PC-9 (cell line): ENCODE measurements at regions not wholly inside any gene's neighbourhood (a gene's known extent, or its start where the extent isn't known, plus 50 kb on each side); places are given as distances from the start of the nearest gene placed in this dataset.

Experiments
- BruUV-seq: library from RNA; stranded (reverse); fragments of 400-500 nt; replicated peaks from 2 replicates; lab custom pipeline; 2021; lab: Mats Ljungman, UMichigan
- CTCF ChIA-PET: fragments of 300-600 bp; sonication (Branson Sonifier 250); formaldehyde crosslinking; loops from one replicate; lab custom pipeline; 2022; ENCODE audit warnings: antibody characterized with exemption; lab: Charles Lee
- POLR2A ChIA-PET: fragments of 300-600 bp; sonication (Branson Sonifier 250); formaldehyde crosslinking; loops from one replicate; lab custom pipeline; 2022; ENCODE audit warnings: antibody characterized with exemption; ENCODE audit not compliant: unreplicated experiment; lab: Charles Lee
- DNase-seq, 2 experiments: peaks; one replicate each; pipeline versions ENCODE4 v3.0.0 to v3.0.0-alpha.2; 2015 to 2022; ENCODE audit warnings: mixed read lengths in 1 of 2
- H2AFZ ChIP-seq: fragments of 200-600 bp; sonication (generic); 2 replicates; pipeline ENCODE4 v1.8.1; 2017; ENCODE audit warnings: antibody characterized with exemption
- H3F3A ChIP-seq: fragments of 200-600 bp; sonication (generic); 2 replicates; pipeline ENCODE4 v1.8.1; 2017; ENCODE audit warnings: antibody characterized with exemption, mild to moderate bottlenecking, low read depth; ENCODE audit not compliant: insufficient read depth
- H3K27ac ChIP-seq: fragments of 200-600 bp; sonication (generic); 2 replicates; pipeline ENCODE4 v1.6.1; 2016; ENCODE audit warnings: mixed run types
- H3K27me3 ChIP-seq: fragments of 200-600 bp; sonication (generic); 2 replicates; pipeline ENCODE4 v1.6.1; 2016; ENCODE audit warnings: low read depth, mixed run types; ENCODE audit not compliant: insufficient read depth
- H3K36me3 ChIP-seq: fragments of 200-600 bp; sonication (generic); 2 replicates; pipeline ENCODE4 v1.6.1; 2016; ENCODE audit warnings: low read depth, mixed run types
- H3K4me1 ChIP-seq: fragments of 200-600 bp; sonication (generic); replicated peaks from 2 replicates; pipeline ENCODE4 v1.6.1; 2016; ENCODE audit warnings: mixed run types; ENCODE audit not compliant: insufficient read depth
- H3K4me2 ChIP-seq: fragments of 200-600 bp; sonication (generic); 2 replicates; pipeline ENCODE4 v1.6.1; 2017; ENCODE audit warnings: mixed run types
- H3K4me3 ChIP-seq: fragments of 200-600 bp; sonication (generic); 2 replicates; pipeline ENCODE4 v1.6.1; 2016; ENCODE audit warnings: mixed run types
- H3K79me2 ChIP-seq: fragments of 200-600 bp; sonication (generic); 2 replicates; pipeline ENCODE4 v1.6.1; 2017; ENCODE audit warnings: low read depth, mixed run types
- H3K9me2 ChIP-seq: fragments of 200-600 bp; sonication (generic); 2 replicates; pipeline ENCODE4 v1.8.1; 2017; ENCODE audit warnings: mild to moderate bottlenecking; ENCODE audit not compliant: insufficient read depth
- H3K9me3 ChIP-seq: fragments of 200-600 bp; sonication (generic); 2 replicates; pipeline ENCODE4 v1.8.1; 2016; ENCODE audit warnings: low read depth; ENCODE audit not compliant: insufficient read depth
- H4K20me1 ChIP-seq: fragments of 200-600 bp; sonication (generic); 2 replicates; pipeline ENCODE4 v1.8.1; 2017; ENCODE audit not compliant: insufficient read depth
- EZH2 ChIP-seq: fragments of 200-600 bp; sonication (generic); IDR thresholded peaks from 2 replicates; pipeline ENCODE4 v1.8.0; 2017; ENCODE audit warnings: antibody characterized with exemption, low read depth
- intact Hi-C: fragments of 100-400 bp; cut with micrococcal nuclease; formaldehyde crosslinking; loops from one replicate; pipeline ENCODE4 v1.10.0; 2022; ENCODE audit not compliant: unreplicated experiment
- TF ChIP-seq, protein P1 (sequence below): fragments of 200-600 bp; sonication (generic); conservative IDR thresholded peaks from 2 replicates; pipeline ENCODE4 v1.6.1; 2017; ENCODE audit warnings: mixed run types, antibody characterized with exemption, mild to moderate bottlenecking, moderate library complexity

DNA sequence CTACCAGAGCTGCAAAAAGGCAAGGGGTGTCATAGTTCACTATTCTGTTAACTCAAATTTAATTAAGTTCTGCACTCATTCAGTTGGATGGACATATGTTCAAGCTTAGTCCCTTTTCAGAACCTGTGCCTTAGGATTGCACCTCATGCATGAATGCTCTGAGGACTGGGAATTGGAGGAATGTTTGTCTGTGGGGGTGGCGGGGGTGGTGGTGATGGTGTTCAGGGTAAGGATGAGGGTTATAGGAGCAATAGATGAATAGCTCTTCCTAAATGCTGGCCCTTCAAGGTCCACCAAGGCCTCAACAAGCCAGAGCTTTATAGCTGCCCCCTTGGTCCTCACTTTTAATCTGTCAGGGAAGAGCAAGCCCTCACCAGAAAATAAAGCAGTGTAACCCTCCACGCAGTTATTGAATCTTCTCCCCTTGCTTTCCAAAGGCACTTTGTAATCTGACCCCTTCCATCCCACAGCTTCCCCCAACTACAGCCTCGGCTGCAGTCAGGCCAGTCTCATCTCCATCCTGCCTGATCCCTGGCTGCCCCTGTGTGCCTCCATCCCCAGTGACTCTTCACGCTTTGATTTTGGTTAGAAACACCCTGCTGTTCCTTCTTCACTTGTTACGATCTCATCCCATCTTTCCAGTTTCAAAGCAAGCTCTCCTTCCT, 221.6 kb upstream of the LMCD1 start:
- Histone ChIP-seq H3K27ac (no peak overlapping the region), H3K4me2 (no peak overlapping the region), H3K79me2 (no peaks in the 10 kb centered on the region), H3K36me3 (no peaks in the 10 kb centered on the region), H3K27me3 (no peaks in the 10 kb centered on the region), H3K4me3 (no peak overlapping the region), H3K4me1 (no peaks in the 10 kb centered on the region), H3K9me2 (no peaks in the 10 kb centered on the region; the same call in 1 of the 2 replicates), H4K20me1 (no peaks in the 10 kb centered on the region), H2AFZ (no peak overlapping the region), H3F3A (no peaks in the 10 kb centered on the region), H3K9me3 (no peaks in the 10 kb centered on the region)
- TF ChIP-seq, protein P1, sequence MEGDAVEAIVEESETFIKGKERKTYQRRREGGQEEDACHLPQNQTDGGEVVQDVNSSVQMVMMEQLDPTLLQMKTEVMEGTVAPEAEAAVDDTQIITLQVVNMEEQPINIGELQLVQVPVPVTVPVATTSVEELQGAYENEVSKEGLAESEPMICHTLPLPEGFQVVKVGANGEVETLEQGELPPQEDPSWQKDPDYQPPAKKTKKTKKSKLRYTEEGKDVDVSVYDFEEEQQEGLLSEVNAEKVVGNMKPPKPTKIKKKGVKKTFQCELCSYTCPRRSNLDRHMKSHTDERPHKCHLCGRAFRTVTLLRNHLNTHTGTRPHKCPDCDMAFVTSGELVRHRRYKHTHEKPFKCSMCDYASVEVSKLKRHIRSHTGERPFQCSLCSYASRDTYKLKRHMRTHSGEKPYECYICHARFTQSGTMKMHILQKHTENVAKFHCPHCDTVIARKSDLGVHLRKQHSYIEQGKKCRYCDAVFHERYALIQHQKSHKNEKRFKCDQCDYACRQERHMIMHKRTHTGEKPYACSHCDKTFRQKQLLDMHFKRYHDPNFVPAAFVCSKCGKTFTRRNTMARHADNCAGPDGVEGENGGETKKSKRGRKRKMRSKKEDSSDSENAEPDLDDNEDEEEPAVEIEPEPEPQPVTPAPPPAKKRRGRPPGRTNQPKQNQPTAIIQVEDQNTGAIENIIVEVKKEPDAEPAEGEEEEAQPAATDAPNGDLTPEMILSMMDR, result no peak
- TF ChIP-seq EZH2, result no peak
- no TSS peak for BruUV-seq
- intact Hi-C loops, result no loop called here
- ChIA-PET CTCF (no interaction called here), POLR2A (no interaction called here)
- no peak for DNase-seq

DNA sequence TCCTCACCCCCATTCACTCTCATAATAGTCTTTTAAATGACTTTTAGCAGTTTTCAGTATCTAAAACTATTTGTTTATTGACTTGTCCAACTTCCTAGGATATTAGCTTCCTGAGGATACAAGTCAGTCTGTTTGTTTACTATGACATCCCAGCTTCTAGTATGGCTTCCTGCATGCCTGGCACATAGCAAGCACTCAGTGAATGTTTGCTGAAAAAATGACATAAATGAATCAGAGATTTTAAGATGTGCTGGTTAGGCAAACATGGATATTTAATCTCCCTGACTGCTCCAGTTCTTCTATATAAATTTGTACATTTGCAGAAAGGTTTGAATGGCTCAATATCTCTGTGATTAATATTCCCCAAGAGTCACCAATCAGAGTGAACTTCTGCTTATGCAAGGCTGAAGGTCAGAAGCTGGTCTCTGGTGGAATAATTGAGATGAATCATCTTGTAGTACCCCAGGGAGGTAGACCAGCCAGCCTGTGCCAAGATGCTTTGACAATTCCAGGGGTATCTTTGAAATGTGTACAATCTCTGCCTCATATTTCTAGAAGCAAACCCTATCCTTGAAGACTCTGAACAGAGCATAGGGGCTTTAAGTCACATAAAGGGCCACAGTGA, 219.0 kb upstream of the LMCD1 start:
- Histone ChIP-seq H3K36me3 (no peaks in the 10 kb centered on the region), H3F3A (no peaks in the 10 kb centered on the region), H3K4me3 (no peak overlapping the region), H2AFZ (no peak overlapping the region), H4K20me1 (no peaks in the 10 kb centered on the region), H3K4me1 (no peaks in the 10 kb centered on the region), H3K27ac (no peak overlapping the region), H3K9me2 (no peaks in the 10 kb centered on the region; the same call in 1 of the 2 replicates), H3K79me2 (no peaks in the 10 kb centered on the region), H3K9me3 (no peaks in the 10 kb centered on the region), H3K27me3 (no peaks in the 10 kb centered on the region), H3K4me2 (no peak overlapping the region)
- TF ChIP-seq, protein P1, result no peak
- no peak for TF ChIP-seq EZH2
- BruUV-seq, result no TSS peak
- DNase-seq, result no peak
- ChIA-PET POLR2A (no interaction called here), CTCF (no interaction called here)
- intact Hi-C loops, result no loop called here

DNA sequence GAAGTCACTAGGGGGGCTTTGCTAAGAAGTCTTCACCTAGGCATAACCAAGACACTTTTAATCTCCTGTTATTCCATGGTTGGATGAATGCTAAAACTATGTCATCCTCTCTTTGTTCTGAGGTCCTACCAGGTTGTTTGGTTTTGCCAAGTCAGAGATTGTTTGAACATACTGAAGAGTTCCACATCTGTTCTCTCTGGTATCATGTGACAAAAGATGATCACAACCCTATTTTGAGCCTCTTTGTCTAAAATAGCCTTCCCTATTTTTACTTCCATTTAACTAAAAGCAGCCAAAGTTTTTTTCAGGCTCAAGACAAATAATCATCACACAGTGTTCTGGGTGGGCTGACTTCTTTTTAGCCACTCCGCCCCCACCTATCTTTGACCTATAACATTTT, 218.4 kb upstream of the LMCD1 start:
- Histone ChIP-seq H3K27me3 (no peaks in the 10 kb centered on the region), H3K4me3 (no peak overlapping the region), H4K20me1 (no peaks in the 10 kb centered on the region), H3K9me3 (no peaks in the 10 kb centered on the region), H3K27ac (no peak overlapping the region), H3K9me2 (no peaks in the 10 kb centered on the region; the same call in 1 of the 2 replicates), H2AFZ (no peak overlapping the region), H3K4me1 (no peaks in the 10 kb centered on the region), H3K79me2 (no peaks in the 10 kb centered on the region), H3K36me3 (no peaks in the 10 kb centered on the region), H3K4me2 (no peak overlapping the region), H3F3A (no peaks in the 10 kb centered on the region)
- no peak for TF ChIP-seq EZH2
- TF ChIP-seq, protein P1, result no peak
- ChIA-PET CTCF (no interaction called here), POLR2A (no interaction called here)
- intact Hi-C loops, result no loop called here
- BruUV-seq, result no TSS peak
- no peak for DNase-seq
